Embryonic facial prominence (tissue), 1 donor: ENCODE measurements at regions not wholly inside any gene's neighbourhood (a gene's known extent, or its start where the extent isn't known, plus 50 kb on each side); places are given as distances from the start of the nearest gene placed in this dataset.
"Not testable (repeated sequence)": the region's sequence is repeated elsewhere in the genome, so short reads cannot be mapped to it uniquely, and the experiment has no call there.

Experiments
- DNase-seq: peaks from one replicate; pipeline ENCODE4 v3.0.0-alpha.2; 2016; ENCODE audit errors: extremely low spot score

DNA sequence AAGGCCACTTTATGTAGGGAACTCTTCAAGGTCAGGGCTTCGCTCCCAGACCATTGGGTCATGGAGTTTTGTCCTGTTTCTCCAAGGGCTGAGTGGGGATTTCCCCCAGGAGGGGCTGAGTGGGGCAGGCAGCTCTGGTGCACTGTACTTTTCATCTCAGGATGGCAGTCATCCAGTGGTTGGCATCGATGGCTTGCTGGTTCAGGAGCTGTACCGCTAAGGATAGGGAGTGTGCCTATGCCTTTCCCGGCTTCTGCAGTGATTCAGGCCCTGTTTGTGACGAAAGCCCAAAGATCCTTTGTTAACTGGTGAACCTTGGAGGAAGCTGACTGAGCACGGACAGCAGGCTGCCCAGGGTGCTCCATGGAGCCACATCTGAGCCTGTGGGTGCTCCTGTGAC, 100.1 kb upstream of the GADD45A start:
- DNase-seq, result no peak

DNA sequence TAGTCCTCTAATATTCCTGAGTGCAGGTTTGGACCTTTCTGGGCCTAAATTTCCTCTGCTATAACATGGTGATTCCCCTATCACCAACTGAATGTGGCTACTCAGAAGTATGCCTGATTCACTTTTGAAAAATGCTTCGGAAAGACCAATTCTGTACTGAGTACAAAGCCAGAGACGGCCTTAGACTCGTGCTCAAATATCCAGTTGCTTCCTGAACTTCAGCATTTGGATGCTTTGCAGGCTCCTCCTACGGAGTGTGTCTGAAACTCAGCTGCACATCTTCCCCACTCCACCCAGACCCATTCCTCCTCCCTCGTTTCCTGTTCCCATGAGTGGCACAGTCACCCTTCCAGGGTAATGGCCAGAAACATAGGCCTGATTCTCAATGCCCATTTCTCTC, 98.4 kb upstream of the GADD45A start:
- no peak for DNase-seq

- no peak for DNase-seq
These were observed 96.7 kb upstream of the GADD45A start for GRCh38 chr1:67588178-67588855.

GRCh38 chr1:67589519-67590233, 95.3 kb upstream of the GADD45A start:
- DNase-seq, result no peak

DNA sequence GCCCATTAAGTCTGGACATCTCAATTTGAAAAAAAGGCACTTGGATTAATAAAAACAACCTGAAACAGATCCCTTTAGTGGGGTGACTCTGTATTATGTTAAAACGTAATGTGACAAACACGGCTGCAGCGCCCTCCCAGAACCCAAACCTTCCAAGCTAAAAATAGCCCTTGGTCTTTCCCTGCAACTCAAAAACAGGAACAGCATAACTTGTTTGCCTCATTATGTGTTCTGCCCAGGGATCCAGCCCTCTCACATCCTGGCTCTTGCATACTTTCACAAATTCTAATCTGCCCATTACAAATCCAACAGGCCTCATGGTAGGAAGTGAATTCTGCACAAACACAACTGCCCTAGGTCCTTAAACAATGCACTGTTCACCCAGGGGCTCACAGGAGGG, 94.7 kb upstream of the GADD45A start:
- DNase-seq, result no peak

DNA sequence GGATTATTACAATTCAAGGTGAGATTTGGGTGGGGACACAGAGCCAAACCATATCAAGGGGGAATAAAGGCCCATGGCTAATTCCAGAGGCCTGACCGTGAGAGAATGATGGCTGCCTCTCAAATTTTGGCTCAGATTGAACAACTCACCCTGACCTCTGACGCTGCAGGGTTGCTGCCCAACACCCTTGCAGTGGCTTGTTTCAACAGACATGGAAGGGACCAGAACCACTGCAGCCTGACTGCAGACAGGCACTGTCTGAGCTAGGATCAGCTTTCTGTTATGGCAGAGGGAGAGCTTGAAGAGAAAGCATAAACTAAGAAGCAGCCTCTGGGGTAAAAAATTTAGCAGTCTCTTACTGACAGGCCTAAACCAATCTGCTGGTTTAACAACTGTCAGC, 90.2 kb upstream of the GADD45A start:
- DNase-seq, result no peak

DNA sequence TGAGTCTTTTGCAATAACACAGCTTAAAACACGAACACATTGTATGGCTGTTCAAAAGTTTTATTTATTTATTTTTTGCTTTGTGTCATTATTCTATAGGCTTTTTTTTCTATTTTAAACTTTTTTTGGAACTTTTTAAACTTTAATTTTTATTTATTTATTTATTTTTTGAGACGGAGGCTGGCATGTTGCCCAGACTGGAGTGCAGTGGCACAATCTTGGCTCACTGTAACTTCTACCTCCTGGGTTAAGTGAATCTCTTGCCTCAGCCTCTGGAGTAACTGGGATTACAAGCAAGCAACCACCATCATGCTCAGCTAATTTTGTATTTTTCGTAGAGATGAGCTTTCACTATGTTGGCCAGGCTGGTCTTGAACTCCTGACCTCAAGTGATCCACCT, 88.3 kb upstream of the GADD45A start:
- DNase-seq, result no peak

DNA sequence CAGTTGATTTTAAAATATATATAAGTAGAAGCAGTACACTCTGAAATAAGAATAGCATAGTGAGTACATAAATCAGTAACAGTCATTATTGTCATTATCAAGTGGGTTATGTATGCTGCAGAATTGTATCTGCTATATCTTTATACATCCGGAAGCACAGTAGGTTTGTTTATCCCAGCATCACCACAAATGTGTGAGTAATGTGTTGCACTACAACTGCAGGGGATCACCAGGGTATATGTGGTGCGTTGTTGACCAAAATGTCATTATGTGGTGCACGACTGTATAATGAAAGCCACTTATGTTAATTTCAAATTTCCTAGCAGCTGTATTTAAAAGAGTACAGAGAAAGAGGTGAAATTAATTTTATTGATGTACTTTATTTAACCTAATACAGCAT, 87.7 kb upstream of the GADD45A start:
- no peak for DNase-seq

GRCh38 chr1:67599085-67599484, 85.9 kb upstream of the GADD45A start:
- DNase-seq, result no peak

DNA sequence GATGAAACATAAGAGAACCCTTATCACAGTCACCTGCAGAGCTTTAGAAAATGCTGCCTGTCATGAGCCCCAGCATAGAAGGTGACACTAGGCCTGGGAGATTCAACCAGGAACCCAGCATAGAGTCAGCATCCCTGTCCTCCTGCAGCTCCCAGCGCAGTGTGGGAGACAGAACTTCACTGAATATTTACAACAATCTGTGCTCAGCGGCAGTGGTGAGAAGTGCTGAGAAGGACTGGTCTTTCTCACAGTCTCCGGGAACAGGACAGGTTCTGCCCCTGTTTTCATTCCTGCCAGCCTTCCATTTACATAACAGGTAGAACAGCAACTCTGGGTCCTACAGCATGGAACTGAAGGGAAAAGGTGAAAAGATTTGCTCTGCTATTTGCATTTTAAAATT, 83.5 kb upstream of the GADD45A start:
- DNase-seq, result no peak

- no peak for DNase-seq
These were observed 83.0 kb upstream of the GADD45A start for GRCh38 chr1:67601955-67602354.

- no peak for DNase-seq
These were observed 80.2 kb upstream of the GADD45A start for GRCh38 chr1:67604778-67605177.

GRCh38 chr1:67605209-67605780, 79.7 kb upstream of the GADD45A start:
- DNase-seq, result no peak

DNA sequence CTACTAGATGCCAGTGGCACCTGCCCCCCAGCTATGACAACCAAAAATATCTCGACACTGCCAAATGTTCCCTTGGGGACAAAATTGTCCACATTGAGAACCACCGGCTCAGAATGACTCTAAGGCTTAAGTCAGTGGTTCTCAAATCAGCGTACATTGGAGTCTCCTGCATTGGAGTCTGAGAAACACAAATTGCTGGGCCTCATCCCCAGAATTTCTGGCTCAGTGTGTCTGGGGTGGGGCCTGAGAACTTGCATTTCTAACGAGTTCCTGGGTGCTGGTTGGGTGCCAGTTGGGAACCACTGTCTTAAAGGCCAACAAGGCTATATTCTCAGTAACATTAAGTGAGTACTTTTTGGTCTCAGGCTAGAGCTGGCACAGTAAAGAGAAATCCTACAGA, 77.7 kb upstream of the GADD45A start:
- DNase-seq, result no peak

DNA sequence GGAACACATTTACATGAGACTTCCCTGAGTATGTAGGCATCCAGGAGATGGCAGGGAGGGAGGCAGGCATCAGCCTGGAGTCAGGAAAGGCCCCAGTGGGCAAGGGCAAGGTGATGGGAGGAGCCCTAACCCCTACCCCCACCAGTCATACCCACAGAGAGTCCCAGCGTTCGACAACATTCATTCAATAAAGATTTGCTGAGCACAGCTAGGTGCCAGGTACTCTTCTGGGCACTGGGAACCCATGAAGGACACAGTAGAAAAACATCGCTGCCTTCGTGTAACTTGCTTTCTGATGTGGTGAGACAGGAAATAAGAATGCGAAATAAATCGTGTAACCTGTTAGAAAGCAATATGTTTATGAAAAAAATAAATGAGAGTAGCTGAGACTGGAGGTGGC, 77.3 kb upstream of the GADD45A start:
- DNase-seq, result no peak

- no peak for DNase-seq
These were observed 76.1 kb upstream of the GADD45A start for GRCh38 chr1:67608661-67609576.

DNA sequence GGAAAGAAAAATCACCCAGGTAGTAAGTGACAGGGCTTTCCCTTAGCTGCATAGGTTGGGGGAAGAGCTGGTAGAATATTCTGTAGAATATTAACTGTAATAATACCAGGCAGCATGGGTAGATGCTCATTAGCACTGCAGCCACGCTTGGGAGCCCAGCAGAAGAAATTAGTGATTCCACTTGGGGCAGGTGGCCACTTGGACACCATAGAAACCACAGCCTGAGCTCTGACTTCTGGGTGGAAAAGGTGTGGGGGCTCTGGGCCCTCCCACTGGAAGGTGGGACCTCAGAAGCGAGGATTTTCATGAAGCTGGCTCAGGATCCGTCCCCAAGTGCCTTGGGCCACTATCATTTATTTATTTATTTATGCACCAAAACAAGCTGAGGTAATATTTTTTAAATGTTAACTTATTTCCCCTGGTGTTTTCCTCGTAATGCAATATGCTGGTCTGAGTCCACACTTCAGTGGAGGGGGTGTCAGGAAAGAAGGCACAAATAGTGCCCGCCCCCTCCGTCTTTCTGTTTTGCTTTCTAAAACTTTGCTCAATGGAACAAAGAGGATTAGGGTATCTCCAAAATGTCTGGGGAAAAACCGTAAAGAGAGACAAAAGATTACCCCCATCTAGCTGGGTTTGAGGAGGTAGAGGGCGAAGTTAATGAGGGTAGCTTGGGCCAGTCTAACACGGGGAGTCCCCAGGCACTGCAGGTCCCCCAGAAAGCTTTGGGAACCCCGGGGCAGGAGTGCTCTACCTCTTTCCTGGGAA, 75.2 kb upstream of the GADD45A start:
- no peak for DNase-seq

DNA sequence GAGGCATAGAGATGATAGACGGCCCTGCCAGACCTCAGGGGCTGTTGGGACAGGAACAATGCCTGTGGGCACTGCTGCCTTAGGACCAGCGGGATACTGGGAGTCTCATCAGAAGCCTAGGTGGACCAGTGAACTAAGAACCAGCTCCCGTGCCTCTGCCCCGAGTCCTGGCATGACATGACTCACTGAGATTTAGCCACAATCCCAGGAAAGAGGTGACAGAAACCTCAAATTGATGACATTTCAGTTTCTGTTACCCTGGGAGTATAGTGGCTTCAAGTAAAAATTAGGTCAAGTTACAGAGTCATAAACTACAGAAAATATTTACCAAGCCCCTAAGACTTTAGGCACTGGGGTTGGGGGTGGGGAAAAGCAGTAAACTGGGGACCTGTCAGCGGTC, 74.6 kb upstream of the GADD45A start:
- DNase-seq, result no peak

DNA sequence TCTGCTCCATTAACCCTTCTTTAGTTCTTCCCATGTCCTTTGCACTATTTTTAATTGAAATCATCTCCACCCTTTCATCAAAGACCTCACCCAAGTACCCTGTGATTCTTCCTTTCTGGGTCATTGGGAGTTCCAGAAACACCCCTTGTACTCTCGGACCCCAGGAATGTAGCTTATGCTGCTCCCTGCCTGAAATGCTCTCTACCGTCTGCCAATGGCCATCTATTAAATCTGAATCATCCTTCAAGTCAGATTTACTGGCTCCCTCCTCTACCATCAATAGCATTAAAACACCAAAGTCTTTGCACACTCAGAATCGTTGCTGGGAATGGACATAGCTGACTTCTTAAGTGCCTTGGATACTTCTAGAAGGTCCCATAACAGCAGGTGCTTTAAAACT, 73.2 kb upstream of the GADD45A start:
- no peak for DNase-seq

- no peak for DNase-seq
These were observed 72.2 kb upstream of the GADD45A start for GRCh38 chr1:67612788-67613241.

GRCh38 chr1:67613479-67613878, 71.5 kb upstream of the GADD45A start:
- DNase-seq, result not testable (repeated sequence)
